HEK293 (cell line): ENCODE measurements at regions not wholly inside any gene's neighbourhood (a gene's known extent, or its start where the extent isn't known, plus 50 kb on each side); places are given as distances from the start of the nearest gene placed in this dataset.

Experiments used
- SP7 ChIP-seq: fragments of 450-650 bp; formaldehyde crosslinking; IDR thresholded peaks from 2 replicates; pipeline ENCODE4 v1.5.1; 2016; ENCODE audit warnings: missing biosample characterization, missing genetic modification characterization
- ZNF132 ChIP-seq: fragments of 450-650 bp; formaldehyde crosslinking; IDR thresholded peaks from 2 replicates; pipeline ENCODE4 v1.5.1; 2017; ENCODE audit warnings: missing biosample characterization, missing genetic modification characterization, borderline replicate concordance
- ZNF529 ChIP-seq: fragments of 450-650 bp; formaldehyde crosslinking; IDR thresholded peaks from 2 replicates; pipeline ENCODE4 v1.5.1; 2017; ENCODE audit warnings: missing genetic modification characterization, missing biosample characterization; ENCODE audit not compliant: insufficient replicate concordance
- TF ChIP-seq, protein P1 (sequence below): fragments of 450-650 bp; formaldehyde crosslinking; IDR thresholded peaks from 2 replicates; pipeline ENCODE4 v1.5.1; 2016; ENCODE audit warnings: missing biosample characterization, missing genetic modification characterization
- TF ChIP-seq, protein P2 (sequence below): fragments of 450-650 bp; formaldehyde crosslinking; IDR thresholded peaks from 2 replicates; pipeline ENCODE4 v1.5.1; 2017; ENCODE audit warnings: missing biosample characterization, missing genetic modification characterization
- TF ChIP-seq, protein P3 (sequence below): fragments of 450-650 bp; formaldehyde crosslinking; IDR thresholded peaks from 2 replicates; pipeline ENCODE4 v1.5.1; 2016; ENCODE audit warnings: missing biosample characterization, missing genetic modification characterization

DNA sequence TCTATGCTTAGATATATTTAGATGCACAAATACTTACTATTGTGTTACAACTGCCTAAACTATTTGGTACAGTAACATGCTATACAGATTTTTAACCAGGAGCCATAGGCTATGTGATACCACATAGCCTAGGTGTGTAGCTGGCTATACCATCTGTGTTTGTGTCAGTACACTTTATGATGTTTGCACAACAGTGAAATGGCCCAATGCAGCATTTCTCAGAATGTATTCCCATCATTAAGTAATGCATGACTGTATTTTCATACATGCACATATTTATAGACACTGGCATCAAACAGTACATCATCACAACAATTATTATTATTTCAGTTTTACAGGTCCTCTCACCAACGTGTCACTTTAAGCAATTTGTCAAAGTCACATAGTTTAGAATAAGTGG lies 979.5 kb upstream of the TENM4 start:
- TF ChIP-seq, protein P1, sequence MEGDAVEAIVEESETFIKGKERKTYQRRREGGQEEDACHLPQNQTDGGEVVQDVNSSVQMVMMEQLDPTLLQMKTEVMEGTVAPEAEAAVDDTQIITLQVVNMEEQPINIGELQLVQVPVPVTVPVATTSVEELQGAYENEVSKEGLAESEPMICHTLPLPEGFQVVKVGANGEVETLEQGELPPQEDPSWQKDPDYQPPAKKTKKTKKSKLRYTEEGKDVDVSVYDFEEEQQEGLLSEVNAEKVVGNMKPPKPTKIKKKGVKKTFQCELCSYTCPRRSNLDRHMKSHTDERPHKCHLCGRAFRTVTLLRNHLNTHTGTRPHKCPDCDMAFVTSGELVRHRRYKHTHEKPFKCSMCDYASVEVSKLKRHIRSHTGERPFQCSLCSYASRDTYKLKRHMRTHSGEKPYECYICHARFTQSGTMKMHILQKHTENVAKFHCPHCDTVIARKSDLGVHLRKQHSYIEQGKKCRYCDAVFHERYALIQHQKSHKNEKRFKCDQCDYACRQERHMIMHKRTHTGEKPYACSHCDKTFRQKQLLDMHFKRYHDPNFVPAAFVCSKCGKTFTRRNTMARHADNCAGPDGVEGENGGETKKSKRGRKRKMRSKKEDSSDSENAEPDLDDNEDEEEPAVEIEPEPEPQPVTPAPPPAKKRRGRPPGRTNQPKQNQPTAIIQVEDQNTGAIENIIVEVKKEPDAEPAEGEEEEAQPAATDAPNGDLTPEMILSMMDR (tag by site-specific recombination): no peak
- TF ChIP-seq, protein P2, sequence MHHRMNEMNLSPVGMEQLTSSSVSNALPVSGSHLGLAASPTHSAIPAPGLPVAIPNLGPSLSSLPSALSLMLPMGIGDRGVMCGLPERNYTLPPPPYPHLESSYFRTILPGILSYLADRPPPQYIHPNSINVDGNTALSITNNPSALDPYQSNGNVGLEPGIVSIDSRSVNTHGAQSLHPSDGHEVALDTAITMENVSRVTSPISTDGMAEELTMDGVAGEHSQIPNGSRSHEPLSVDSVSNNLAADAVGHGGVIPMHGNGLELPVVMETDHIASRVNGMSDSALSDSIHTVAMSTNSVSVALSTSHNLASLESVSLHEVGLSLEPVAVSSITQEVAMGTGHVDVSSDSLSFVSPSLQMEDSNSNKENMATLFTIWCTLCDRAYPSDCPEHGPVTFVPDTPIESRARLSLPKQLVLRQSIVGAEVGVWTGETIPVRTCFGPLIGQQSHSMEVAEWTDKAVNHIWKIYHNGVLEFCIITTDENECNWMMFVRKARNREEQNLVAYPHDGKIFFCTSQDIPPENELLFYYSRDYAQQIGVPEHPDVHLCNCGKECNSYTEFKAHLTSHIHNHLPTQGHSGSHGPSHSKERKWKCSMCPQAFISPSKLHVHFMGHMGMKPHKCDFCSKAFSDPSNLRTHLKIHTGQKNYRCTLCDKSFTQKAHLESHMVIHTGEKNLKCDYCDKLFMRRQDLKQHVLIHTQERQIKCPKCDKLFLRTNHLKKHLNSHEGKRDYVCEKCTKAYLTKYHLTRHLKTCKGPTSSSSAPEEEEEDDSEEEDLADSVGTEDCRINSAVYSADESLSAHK (tag by site-specific recombination): no peak
- TF ChIP-seq ZNF529 (tag by site-specific recombination) (no peak), SP7 (tag by site-specific recombination) (no peak), ZNF132 (tag by site-specific recombination) (no peak)
- TF ChIP-seq, protein P3, sequence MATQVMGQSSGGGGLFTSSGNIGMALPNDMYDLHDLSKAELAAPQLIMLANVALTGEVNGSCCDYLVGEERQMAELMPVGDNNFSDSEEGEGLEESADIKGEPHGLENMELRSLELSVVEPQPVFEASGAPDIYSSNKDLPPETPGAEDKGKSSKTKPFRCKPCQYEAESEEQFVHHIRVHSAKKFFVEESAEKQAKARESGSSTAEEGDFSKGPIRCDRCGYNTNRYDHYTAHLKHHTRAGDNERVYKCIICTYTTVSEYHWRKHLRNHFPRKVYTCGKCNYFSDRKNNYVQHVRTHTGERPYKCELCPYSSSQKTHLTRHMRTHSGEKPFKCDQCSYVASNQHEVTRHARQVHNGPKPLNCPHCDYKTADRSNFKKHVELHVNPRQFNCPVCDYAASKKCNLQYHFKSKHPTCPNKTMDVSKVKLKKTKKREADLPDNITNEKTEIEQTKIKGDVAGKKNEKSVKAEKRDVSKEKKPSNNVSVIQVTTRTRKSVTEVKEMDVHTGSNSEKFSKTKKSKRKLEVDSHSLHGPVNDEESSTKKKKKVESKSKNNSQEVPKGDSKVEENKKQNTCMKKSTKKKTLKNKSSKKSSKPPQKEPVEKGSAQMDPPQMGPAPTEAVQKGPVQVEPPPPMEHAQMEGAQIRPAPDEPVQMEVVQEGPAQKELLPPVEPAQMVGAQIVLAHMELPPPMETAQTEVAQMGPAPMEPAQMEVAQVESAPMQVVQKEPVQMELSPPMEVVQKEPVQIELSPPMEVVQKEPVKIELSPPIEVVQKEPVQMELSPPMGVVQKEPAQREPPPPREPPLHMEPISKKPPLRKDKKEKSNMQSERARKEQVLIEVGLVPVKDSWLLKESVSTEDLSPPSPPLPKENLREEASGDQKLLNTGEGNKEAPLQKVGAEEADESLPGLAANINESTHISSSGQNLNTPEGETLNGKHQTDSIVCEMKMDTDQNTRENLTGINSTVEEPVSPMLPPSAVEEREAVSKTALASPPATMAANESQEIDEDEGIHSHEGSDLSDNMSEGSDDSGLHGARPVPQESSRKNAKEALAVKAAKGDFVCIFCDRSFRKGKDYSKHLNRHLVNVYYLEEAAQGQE (tag by site-specific recombination): no peak
